ENCODE measurements at regions not wholly inside any gene's neighbourhood (a gene's known extent, or its start where the extent isn't known, plus 50 kb on each side); places are given as distances from the start of the nearest gene placed in this dataset.

- TF ChIP-seq CTCF (IDR thresholded peaks at IDR 0.05; ENCODE audit: borderline replicate concordance, control extremely low read depth, extremely low read depth, insufficient read depth, missing control alignments), result no peak
- no peak for DNase-seq (ENCODE audit: low spot score)
- in situ Hi-C loops (cut with MboI; ENCODE audit: low sequenced_read_pairs, unreplicated experiment), result no loop called here
These were observed 1118.6 kb upstream of the CDH9 start for GRCh38 chr5:28156981-28157380.

- in situ Hi-C loops (cut with MboI; ENCODE audit: low sequenced_read_pairs, unreplicated experiment), result no loop called here
- DNase-seq (ENCODE audit: low spot score), result no peak
- TF ChIP-seq CTCF (IDR thresholded peaks at IDR 0.05; ENCODE audit: borderline replicate concordance, control extremely low read depth, extremely low read depth, insufficient read depth, missing control alignments), result no peak
These were observed 1105.1 kb upstream of the CDH9 start for GRCh38 chr5:28143519-28143918.

GRCh38 chr5:28132151-28132550 lies 1093.8 kb upstream of the CDH9 start:
- in situ Hi-C loops (cut with MboI; ENCODE audit: low sequenced_read_pairs, unreplicated experiment), result no loop called here
- no peak for TF ChIP-seq CTCF (IDR thresholded peaks at IDR 0.05; ENCODE audit: borderline replicate concordance, control extremely low read depth, extremely low read depth, insufficient read depth, missing control alignments)
- DNase-seq (ENCODE audit: low spot score), result no peak

- DNase-seq (ENCODE audit: low spot score), result no peak
- in situ Hi-C loops (cut with MboI; ENCODE audit: low sequenced_read_pairs, unreplicated experiment), result no loop called here
- TF ChIP-seq CTCF (IDR thresholded peaks at IDR 0.05; ENCODE audit: borderline replicate concordance, control extremely low read depth, extremely low read depth, insufficient read depth, missing control alignments), result no peak
These were observed 1079.3 kb upstream of the CDH9 start for GRCh38 chr5:28117691-28118090.

- in situ Hi-C loops (cut with MboI; ENCODE audit: low sequenced_read_pairs, unreplicated experiment), result no loop called here
- DNase-seq (ENCODE audit: low spot score), result no peak
- no peak for TF ChIP-seq CTCF (IDR thresholded peaks at IDR 0.05; ENCODE audit: borderline replicate concordance, control extremely low read depth, extremely low read depth, insufficient read depth, missing control alignments)
These were observed 1078.9 kb upstream of the CDH9 start for GRCh38 chr5:28117273-28117672.

- TF ChIP-seq CTCF (IDR thresholded peaks at IDR 0.05; ENCODE audit: borderline replicate concordance, control extremely low read depth, extremely low read depth, insufficient read depth, missing control alignments), result no peak
- in situ Hi-C loops (cut with MboI; ENCODE audit: low sequenced_read_pairs, unreplicated experiment), result no loop called here
- no peak for DNase-seq (ENCODE audit: low spot score)
These were observed 1072.4 kb upstream of the CDH9 start for GRCh38 chr5:28110781-28111180.

- TF ChIP-seq CTCF (IDR thresholded peaks at IDR 0.05; ENCODE audit: borderline replicate concordance, control extremely low read depth, extremely low read depth, insufficient read depth, missing control alignments), result no peak
- in situ Hi-C loops (cut with MboI; ENCODE audit: low sequenced_read_pairs, unreplicated experiment), result no loop called here
- no peak for DNase-seq (ENCODE audit: low spot score)
These were observed 1065.7 kb upstream of the CDH9 start for GRCh38 chr5:28104080-28104479.

Data from GM13976 (cell line).